Lung (tissue), 11 donors: ENCODE measurements at regions not wholly inside any gene's neighbourhood (a gene's known extent, or its start where the extent isn't known, plus 50 kb on each side); places are given as distances from the start of the nearest gene placed in this dataset.

Experiments used
- ATAC-seq: fragments of 200-7000 bp; cut with Tn5 transposase; one replicate; pipeline ENCODE4 v1.9.1; 2020; ENCODE audit warnings: moderate number of reproducible peaks; ENCODE audit not compliant: insufficient read depth, low FRiP score
- DNase-seq, 3 donors: peaks; one replicate each; pipeline ENCODE4 v3.0.0-alpha.2; 2013 to 2017
- H3K27ac ChIP-seq, 2 donors: one replicate each; pipeline ENCODE4 v1.5.1; 2013; ENCODE audit warnings: mild to moderate bottlenecking in 2 of 2, moderate library complexity in 2 of 2, control low read depth in 1 of 2, inconsistent platforms in 1 of 2, low read depth in 1 of 2, low read length in 1 of 2
- H3K27me3 ChIP-seq, 3 donors: one replicate each; pipeline ENCODE4 v1.5.1; 2013; ENCODE audit warnings: low read length in 2 of 3; ENCODE audit not compliant: control insufficient read depth in 3 of 3, insufficient read depth in 3 of 3
- H3K36me3 ChIP-seq, 4 donors: one replicate each; pipeline ENCODE4 v1.5.1; 2013; ENCODE audit warnings: low read length in 4 of 4, mild to moderate bottlenecking in 1 of 4, moderate library complexity in 1 of 4; ENCODE audit not compliant: control insufficient read depth in 4 of 4, insufficient read depth in 4 of 4
- H3K4me1 ChIP-seq, 5 donors: one replicate each; pipeline ENCODE4 v1.5.1; 2013; ENCODE audit warnings: low read length in 5 of 5, mild to moderate bottlenecking in 2 of 5, moderate library complexity in 1 of 5; ENCODE audit not compliant: control insufficient read depth in 5 of 5, insufficient read depth in 5 of 5
- H3K4me3 ChIP-seq: one replicate; pipeline ENCODE4 v1.5.1; 2013; ENCODE audit warnings: mild to moderate bottlenecking, control low read depth, moderate library complexity
- H3K9ac ChIP-seq, 2 donors: one replicate each; pipeline ENCODE4 v1.5.1; 2013; ENCODE audit warnings: low read length in 2 of 2, control low read depth in 1 of 2; ENCODE audit not compliant: insufficient read depth in 1 of 2
- H3K9me3 ChIP-seq, 4 donors: one replicate each; pipeline ENCODE4 v1.5.1; 2013; ENCODE audit warnings: low read length in 3 of 4, mild to moderate bottlenecking in 1 of 4, moderate library complexity in 1 of 4; ENCODE audit not compliant: control insufficient read depth in 4 of 4, insufficient read depth in 3 of 4
- WGBS, 2 donors: extraction: QIAGEN DNeasy Blood & Tissue Kit; methylation state at CpG; one replicate each; pipeline ENCODE4 v1.1.7; 2013; 5-methylcytosine and 5-hydroxymethylcytosine counted together
- TF ChIP-seq, protein P1 (sequence below): IDR thresholded peaks from 2 replicates; pipeline ENCODE4 v1.5.1; 2012; ENCODE audit warnings: mild to moderate bottlenecking; ENCODE audit errors: control extremely low read depth, extremely low read depth
- donor health status: control.
- donor health status: control.
- donor health status: Bipolar disorder and iron deficiency.
- donor health status: healthy.
- donor health status: DM: yes; HTN: yes; CAD: no.

- Histone ChIP-seq H3K4me3 (no peak overlapping the region), H3K4me1 (no peaks in the 10 kb centered on the region), H3K9ac (no peak overlapping the region), H3K27me3 (peaks cover 0 to 7% (median 2%) of the 10 kb centered on the region in 3 donors), H3K36me3 (no peaks in the 10 kb centered on the region), H3K9me3 (no peaks in the 10 kb centered on the region), H3K27ac (no peak overlapping the region)
- DNase-seq (no peak), ATAC-seq (no peak)
- TF ChIP-seq, protein P1, sequence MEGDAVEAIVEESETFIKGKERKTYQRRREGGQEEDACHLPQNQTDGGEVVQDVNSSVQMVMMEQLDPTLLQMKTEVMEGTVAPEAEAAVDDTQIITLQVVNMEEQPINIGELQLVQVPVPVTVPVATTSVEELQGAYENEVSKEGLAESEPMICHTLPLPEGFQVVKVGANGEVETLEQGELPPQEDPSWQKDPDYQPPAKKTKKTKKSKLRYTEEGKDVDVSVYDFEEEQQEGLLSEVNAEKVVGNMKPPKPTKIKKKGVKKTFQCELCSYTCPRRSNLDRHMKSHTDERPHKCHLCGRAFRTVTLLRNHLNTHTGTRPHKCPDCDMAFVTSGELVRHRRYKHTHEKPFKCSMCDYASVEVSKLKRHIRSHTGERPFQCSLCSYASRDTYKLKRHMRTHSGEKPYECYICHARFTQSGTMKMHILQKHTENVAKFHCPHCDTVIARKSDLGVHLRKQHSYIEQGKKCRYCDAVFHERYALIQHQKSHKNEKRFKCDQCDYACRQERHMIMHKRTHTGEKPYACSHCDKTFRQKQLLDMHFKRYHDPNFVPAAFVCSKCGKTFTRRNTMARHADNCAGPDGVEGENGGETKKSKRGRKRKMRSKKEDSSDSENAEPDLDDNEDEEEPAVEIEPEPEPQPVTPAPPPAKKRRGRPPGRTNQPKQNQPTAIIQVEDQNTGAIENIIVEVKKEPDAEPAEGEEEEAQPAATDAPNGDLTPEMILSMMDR, result no peak
- 23 to 33% methylated on average over 1 of the region's 1 CpG for WGBS, 2 donors
Measured at GRCh38 chr7:131921016-131921415, 364.6 kb upstream of the PODXL start.

DNA sequence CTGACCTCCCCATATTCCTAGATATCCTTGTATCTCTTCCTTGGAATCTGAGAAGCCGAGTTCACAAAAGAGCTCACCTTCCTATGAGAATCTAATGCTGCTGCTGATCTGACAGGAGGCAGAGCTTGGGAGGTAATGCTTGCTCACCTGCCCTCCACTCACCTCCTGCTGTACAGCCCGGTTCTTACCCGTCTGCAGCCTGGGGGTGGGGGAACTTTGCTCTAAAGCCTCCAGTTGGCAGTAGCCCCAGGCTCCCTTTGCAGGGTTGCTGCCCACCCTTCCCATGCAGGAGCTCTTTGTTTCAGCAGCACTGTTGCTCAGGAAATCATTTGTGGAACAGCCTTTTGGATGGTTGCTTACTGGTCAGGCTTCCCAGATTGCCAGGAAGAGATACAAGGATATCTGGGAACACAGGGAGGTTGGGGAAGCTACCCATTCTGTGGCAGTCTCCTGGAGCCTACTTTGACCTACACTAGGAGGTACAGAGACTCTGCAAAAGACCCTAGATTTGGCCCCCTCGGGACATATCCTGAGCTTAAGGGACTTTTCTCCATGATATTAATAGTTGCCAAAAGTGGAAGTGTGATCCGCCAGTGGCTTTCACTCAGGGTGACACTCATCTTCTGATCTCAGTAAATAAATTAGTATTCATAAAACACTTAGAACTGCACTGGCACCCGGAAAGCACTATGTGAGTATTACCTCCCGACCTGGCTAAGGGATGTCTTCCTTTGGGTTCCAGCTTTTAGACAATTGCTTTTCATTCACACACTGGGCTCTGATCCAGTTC lies 363.7 kb upstream of the PODXL start:
- ATAC-seq, result no peak
- Histone ChIP-seq H3K36me3 (no peaks in the 10 kb centered on the region), H3K27ac (no peak overlapping the region), H3K27me3 (peaks cover 0 to 7% (median 2%) of the 10 kb centered on the region in 3 donors), H3K4me1 (no peaks in the 10 kb centered on the region), H3K4me3 (no peak overlapping the region), H3K9ac (no peak overlapping the region), H3K9me3 (no peaks in the 10 kb centered on the region)
- no peak for DNase-seq
- TF ChIP-seq, protein P1, result no peak
- 64 to 80% methylated on average over 7 of the region's 7 CpGs for WGBS, 2 donors

DNA sequence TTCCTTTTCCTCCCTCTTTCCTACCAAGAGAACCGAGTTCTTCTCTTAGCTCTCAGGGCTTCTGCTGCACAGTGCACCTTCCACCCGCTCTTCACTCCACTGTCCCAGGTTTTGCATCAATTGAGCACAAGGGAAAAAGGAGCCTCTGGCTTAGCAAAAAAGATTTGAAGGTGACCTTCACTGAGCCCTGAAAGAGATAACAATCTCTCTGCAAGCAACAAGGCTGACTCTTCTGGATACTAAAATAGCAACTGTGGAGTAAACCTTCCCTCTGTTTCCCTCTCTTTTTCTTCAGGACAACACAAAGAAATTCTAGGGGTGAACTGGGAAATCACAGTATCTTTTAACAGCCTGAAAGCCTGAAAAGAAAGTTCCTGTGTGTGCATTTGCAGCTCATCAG lies 354.7 kb upstream of the PODXL start:
- H3K4me3 ChIP-seq, result no peak overlapping the region
- H3K27ac ChIP-seq, result no peak overlapping the region
- H3K9me3 ChIP-seq, result peaks cover 0 to 11% (median 0%) of the 10 kb centered on the region in 4 donors
- WGBS, 2 donors, result 69 to 78% methylated on average over 2 of the region's 2 CpGs
- TF ChIP-seq, protein P1, result no peak
- H3K9ac ChIP-seq, result no peak overlapping the region
- H3K36me3 ChIP-seq, result no peaks in the 10 kb centered on the region
- no peak for ATAC-seq
- no peak for DNase-seq
- no peaks in the 10 kb centered on the region for H3K4me1 ChIP-seq
- H3K27me3 ChIP-seq, result peaks cover 0 to 47% (median 34%) of the 10 kb centered on the region in 3 donors
